A549 (cell line): ENCODE measurements at regions not wholly inside any gene's neighbourhood (a gene's known extent, or its start where the extent isn't known, plus 50 kb on each side); places are given as distances from the start of the nearest gene placed in this dataset.

Source experiments
- CTCF ChIP-seq: fragments of >200 bp; sonication (Bioruptor Twin); formaldehyde crosslinking; IDR thresholded peaks from 3 replicates; pipeline ENCODE4 v1.5.1; 2016
- POLR2A ChIP-seq: IDR thresholded peaks from 2 replicates; pipeline ENCODE4 v1.6.1; 2012; ENCODE audit warnings: mild to moderate bottlenecking, low read length
- REST ChIP-seq: fragments of 200-600 bp; sonication (generic); IDR thresholded peaks from 2 replicates; pipeline ENCODE4 v1.6.1; 2016; ENCODE audit warnings: antibody characterized with exemption, mild to moderate bottlenecking, moderate library complexity
- RFX5 ChIP-seq: fragments of 450-650 bp; IDR thresholded peaks from 2 replicates; pipeline ENCODE4 v1.7.1; 2014; ENCODE audit warnings: antibody characterized with exemption, mild to moderate bottlenecking, moderate library complexity
- SMC3 ChIP-seq: fragments of >200 bp; sonication (Bioruptor Twin); formaldehyde crosslinking; IDR thresholded peaks from 3 replicates; pipeline ENCODE4 v1.6.1; 2018; ENCODE audit warnings: inconsistent platforms
- ZFP36 ChIP-seq: fragments of 450-650 bp; IDR thresholded peaks from 2 replicates; pipeline ENCODE4 v1.6.1; 2014; ENCODE audit warnings: borderline replicate concordance; ENCODE audit not compliant: partially characterized antibody
- TF ChIP-seq, protein P1 (sequence below): IDR thresholded peaks from 2 replicates; pipeline ENCODE4 v1.6.1; 2012

GRCh38 chr4:19520939-19521520 lies 730.7 kb upstream of the SLIT2 start:
- no peak for TF ChIP-seq ZFP36
- TF ChIP-seq POLR2A = no peak
- no peak for TF ChIP-seq CTCF
- no peak for TF ChIP-seq REST
- TF ChIP-seq RFX5 = no peak
- no peak for TF ChIP-seq SMC3
- TF ChIP-seq, protein P1, sequence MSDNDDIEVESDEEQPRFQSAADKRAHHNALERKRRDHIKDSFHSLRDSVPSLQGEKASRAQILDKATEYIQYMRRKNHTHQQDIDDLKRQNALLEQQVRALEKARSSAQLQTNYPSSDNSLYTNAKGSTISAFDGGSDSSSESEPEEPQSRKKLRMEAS = no peak
